ENCODE measurements at regions not wholly inside any gene's neighbourhood (a gene's known extent, or its start where the extent isn't known, plus 50 kb on each side); places are given as distances from the start of the nearest gene placed in this dataset.

- no peak for DNase-seq (ENCODE audit: low spot score)
- TF ChIP-seq, protein P1, sequence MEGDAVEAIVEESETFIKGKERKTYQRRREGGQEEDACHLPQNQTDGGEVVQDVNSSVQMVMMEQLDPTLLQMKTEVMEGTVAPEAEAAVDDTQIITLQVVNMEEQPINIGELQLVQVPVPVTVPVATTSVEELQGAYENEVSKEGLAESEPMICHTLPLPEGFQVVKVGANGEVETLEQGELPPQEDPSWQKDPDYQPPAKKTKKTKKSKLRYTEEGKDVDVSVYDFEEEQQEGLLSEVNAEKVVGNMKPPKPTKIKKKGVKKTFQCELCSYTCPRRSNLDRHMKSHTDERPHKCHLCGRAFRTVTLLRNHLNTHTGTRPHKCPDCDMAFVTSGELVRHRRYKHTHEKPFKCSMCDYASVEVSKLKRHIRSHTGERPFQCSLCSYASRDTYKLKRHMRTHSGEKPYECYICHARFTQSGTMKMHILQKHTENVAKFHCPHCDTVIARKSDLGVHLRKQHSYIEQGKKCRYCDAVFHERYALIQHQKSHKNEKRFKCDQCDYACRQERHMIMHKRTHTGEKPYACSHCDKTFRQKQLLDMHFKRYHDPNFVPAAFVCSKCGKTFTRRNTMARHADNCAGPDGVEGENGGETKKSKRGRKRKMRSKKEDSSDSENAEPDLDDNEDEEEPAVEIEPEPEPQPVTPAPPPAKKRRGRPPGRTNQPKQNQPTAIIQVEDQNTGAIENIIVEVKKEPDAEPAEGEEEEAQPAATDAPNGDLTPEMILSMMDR (IDR thresholded peaks at IDR 0.05; ENCODE audit: extremely low read depth, missing control alignments), result no peak
Measured at GRCh38 chr14:101215266-101215665, 311.7 kb upstream of the RTL1 start.

DNA sequence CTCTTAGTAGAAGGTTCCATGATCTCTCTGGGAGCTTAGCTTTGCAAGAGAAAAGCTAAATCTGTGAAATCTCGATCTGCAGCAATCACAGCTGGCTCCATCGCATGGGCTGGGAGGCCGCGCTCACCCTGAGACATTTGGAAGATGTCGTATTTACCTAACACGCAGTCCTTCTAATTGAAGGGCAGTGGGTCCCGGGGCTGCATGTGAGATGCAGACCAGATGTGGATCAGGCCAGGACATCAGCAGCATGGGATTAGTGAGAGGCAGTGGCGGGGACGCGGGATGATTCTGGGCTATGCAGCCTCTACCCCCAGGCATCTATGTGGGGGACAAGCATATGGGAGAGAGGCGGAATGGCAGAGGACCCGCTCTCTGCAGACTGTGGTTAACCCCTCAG is 312.4 kb upstream of the RTL1 start:
- TF ChIP-seq, protein P1 (IDR thresholded peaks at IDR 0.05; ENCODE audit: extremely low read depth, missing control alignments), result no peak

DNA sequence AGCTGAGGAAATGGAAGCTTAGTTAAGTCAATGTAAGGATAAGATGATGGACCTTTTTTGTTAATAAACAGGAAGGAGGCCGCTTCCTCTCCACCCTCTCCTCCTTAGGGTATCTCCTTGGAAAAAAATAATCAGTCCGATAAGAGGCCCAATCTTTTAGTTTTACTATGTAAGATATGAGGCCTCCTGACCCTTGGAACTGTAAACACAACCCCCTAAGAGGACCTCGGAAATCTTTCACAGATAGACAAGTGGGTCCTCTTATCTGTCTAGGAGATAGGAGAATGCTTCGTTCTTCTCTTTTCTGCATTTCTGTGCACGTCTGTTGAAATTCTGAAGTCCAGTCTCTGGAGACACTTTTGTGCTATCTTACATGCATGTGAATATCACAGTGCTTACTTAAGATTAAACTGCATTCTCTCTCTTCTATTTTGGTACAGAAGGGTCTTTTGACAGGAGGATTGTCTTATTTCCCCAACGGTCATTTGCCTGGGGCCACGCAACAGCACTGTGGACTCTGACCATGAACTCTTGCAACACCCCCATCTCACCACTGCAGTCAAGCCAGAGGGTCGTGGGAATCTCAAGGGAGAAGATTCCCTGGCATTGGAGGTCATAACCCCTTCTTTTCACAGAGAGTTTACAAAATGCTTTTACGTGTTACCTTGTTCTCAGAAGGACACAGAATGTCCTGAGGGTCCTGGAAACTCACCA is 313.0 kb upstream of the RTL1 start:
- TF ChIP-seq, protein P1 (IDR thresholded peaks at IDR 0.05; ENCODE audit: extremely low read depth, missing control alignments), result no peak
- DNase-seq (ENCODE audit: low spot score), result no peak

More for the DNA sequence above, 312.4 kb upstream of the RTL1 start:
- DNase-seq (ENCODE audit: low spot score), result no peak

DNA sequence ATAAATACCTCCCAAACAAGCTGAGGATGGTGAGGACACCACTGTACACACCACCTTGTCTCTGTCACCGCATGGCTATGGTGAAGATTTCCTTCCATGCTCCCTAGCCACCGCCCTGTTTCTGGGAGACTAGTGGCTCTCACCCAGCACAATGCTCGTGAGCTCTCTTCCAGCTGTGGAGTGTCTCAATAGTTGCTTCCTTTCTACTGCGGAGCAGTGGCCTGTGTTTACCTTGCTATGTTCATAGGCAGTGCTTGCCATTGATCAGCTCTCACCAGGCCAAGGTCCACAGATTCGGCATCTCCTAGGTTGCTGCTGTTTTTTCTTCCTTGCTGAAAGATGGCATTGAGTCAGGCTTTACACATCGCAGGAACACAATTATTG is 313.6 kb upstream of the RTL1 start:
- DNase-seq (ENCODE audit: low spot score), result no peak
- TF ChIP-seq, protein P1 (IDR thresholded peaks at IDR 0.05; ENCODE audit: extremely low read depth, missing control alignments), result no peak

GRCh38 chr14:101217616-101218371 is 314.3 kb upstream of the RTL1 start:
- TF ChIP-seq, protein P1 (IDR thresholded peaks at IDR 0.05; ENCODE audit: extremely low read depth, missing control alignments), result no peak
- DNase-seq (ENCODE audit: low spot score), result no peak

- no peak for DNase-seq (ENCODE audit: low spot score)
- TF ChIP-seq, protein P1 (IDR thresholded peaks at IDR 0.05; ENCODE audit: extremely low read depth, missing control alignments), result no peak
Measured at GRCh38 chr14:101219896-101220703, 316.6 kb upstream of the RTL1 start.

Measured in GM20000 (cell line).